ENCODE measurements at regions not wholly inside any gene's neighbourhood (a gene's known extent, or its start where the extent isn't known, plus 50 kb on each side); places are given as distances from the start of the nearest gene placed in this dataset.

DNA sequence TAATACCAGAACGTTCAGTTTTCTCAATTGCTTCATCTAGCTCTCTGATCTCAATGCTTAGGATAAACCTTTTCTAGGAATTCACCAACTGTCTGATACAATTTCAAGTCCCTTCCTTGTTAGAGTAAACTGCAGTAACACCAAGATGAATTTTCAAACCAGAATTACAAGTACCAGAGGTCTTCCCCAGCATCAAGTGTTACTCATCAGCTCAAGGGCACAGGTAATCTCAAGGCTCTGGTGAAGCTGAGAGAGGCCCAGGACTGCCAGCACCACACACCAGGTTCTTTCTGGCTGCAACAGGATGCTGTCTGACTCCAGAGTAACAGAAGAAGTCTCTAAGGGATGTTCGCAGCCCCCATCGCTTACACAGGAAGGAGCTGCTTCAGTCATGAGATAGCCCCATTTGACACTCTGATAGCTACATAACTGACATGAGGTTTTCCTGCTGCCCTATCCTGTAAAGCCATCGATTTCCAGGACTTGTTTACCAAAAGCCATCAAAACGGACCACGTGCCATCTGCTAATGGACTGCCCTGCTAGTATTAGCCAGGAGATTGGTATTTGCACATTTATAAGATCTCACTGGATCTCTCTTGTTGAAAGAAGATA lies 549.4 kb downstream of the UTRN start:
- DNase-seq (ENCODE audit: low spot score), result no peak

DNA sequence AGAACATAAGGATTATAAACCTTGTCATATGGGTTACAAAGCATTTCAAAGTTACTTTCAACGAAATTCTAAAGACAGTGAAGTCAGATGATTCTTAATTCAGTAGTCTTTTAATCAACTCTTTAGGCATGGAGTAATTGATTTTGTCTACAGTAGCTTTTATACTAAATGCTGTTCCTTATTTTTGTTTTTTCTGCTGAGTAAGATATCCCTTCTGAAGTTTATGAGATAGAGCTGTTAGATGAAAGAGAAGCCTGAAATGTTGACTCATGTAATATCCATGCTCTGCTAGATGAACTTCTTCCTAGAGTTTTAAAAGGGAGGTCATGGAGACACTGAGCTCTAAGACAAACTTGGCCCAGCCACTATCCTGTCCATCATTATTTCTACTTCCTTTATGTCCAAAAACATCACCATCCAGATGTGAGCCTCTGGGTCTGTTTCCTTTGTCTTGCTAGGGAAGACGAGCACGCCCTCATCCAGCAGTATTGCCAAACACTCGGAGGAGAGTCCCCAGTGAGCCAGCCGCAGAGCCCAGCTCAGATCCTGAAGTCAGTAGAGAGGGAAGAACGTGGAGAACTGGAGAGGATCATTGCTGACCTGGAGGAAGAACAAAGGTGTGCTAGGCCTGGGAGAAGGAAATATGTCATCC lies 550.3 kb downstream of the UTRN start:
- no peak for DNase-seq (ENCODE audit: low spot score)

DNA sequence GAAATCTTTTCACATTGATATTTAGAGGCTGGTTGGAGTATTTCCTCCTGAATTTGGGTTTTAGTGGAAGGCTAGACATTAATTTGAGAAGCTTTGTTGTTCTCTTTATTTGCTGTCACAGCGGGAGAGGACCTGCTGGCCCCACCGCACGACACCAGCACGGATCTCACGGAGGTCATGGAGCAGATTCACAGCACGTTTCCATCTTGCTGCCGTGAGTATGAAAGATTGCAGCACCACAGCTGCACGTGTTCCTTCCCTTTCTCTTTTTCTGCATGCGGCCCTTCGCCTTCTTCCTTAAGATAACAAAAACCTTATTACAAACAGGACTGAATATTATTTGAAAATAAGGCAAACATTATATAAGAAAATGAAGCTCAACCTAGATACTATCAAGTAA lies 555.5 kb downstream of the UTRN start:
- DNase-seq (ENCODE audit: low spot score), result no peak

DNA sequence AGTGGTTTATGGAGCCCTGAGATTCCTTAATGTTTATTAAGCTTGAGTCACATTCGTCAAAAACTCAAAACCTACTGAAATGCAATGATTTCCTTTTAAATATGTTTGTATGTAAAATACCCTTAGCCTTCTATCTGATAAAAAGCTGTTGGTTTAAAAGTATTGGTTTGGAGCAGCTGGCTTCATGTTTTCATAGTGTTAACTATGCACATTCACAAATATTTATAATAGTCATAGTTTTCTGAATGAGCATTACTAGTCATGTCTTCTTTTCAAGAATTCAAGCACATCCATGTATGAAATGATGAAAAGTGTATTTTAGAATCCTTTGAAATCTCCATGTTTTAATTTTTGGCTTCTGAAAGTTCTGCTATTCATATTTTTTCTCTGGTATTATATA lies 558.6 kb downstream of the UTRN start:
- DNase-seq (ENCODE audit: low spot score), result no peak

- no peak for DNase-seq (ENCODE audit: low spot score)
Measured at GRCh38 chr6:144844596-144844995, 559.5 kb downstream of the UTRN start.

GRCh38 chr6:144845186-144845585 lies 560.1 kb downstream of the UTRN start:
- no peak for DNase-seq (ENCODE audit: low spot score)

- DNase-seq (ENCODE audit: low spot score), result no peak
Measured at GRCh38 chr6:144847916-144848315, 562.8 kb downstream of the UTRN start.

- DNase-seq (ENCODE audit: low spot score), result no peak
Measured at GRCh38 chr6:144849920-144850319, 564.8 kb downstream of the UTRN start.

GRCh38 chr6:144853603-144854002 lies 568.5 kb downstream of the UTRN start:
- no peak for DNase-seq (ENCODE audit: low spot score)

- DNase-seq (ENCODE audit: low spot score), result no peak
Measured at GRCh38 chr6:144854654-144855053, 569.5 kb downstream of the UTRN start.

DNA sequence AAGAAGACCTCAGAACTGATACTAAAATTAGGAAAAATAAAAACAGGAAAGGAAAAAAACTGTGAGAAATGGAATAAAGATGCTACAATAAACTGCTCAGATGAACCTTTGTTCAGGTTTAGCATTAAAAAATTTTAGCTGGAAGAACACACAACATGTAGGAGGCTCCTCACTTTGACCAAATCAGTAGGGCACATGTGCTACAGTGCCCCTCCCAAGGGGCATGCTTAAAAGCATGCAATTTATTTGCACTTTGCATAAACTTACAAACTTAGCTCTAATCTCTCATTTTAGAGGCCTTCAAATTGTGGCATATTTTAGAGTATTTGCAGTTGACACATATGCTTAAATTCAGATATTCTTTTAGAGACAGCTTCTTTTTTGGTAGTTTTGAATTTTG lies 570.2 kb downstream of the UTRN start:
- DNase-seq (ENCODE audit: low spot score), result no peak

- no peak for DNase-seq (ENCODE audit: low spot score)
Measured at GRCh38 chr6:144855812-144856531, 570.8 kb downstream of the UTRN start.

DNA sequence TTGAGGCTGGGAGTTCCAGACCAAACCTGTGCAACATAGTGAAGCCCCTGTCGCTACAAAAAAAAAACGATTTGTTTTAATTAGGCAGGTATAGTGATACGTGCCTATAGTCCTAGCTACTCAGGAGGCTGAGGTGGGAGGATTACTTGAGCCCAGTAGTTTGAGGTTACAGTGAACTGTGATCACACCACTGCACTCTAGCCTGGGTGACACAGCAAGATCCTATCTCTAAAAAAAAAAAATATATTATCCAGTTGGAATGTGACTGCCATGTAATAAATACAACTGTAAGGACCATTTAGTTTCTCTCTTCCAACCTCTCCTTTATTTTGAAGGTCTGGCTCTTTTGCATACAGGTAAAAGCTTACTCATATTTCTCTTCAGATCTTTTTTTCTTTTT lies 571.5 kb downstream of the UTRN start:
- DNase-seq (ENCODE audit: low spot score), result no peak

DNA sequence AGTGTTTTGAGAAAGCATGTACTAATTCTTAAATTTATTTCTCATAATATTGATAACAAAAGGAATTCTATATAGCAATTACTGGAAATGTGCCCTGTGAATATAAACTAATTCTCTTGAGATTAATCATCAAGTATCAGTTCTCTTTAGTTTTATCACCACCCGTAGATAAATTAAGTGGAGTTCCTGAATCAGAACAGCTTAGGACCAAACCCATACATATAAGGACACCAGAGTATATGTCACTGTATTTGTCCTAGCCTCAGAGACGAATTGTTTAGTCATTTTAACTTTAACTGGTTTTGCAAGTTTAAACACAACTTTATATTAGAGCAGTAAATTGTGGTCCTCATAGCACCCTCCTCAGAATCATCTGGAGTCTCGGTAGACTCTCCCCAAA lies 572.0 kb downstream of the UTRN start:
- DNase-seq (ENCODE audit: low spot score), result no peak

DNA sequence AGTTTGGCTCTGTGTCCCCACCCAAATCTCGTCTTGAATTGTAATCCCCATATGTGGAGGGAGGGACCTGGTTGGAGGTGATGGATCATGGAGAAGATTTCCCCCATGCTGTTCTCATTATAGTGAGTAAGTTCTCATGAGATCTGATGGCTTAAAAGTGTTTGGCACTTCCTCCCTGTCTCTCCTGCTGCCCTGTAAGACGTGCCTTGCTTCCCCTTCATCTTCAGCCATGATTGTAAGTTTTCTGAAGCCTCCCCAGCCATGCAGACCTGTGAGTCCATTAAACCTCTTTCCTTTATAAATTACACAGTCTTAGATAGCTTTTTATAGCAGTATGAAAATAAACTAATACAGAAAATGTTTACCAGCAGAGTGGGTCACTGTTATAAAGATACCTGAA lies 577.6 kb downstream of the UTRN start:
- DNase-seq (ENCODE audit: low spot score), result no peak

DNA sequence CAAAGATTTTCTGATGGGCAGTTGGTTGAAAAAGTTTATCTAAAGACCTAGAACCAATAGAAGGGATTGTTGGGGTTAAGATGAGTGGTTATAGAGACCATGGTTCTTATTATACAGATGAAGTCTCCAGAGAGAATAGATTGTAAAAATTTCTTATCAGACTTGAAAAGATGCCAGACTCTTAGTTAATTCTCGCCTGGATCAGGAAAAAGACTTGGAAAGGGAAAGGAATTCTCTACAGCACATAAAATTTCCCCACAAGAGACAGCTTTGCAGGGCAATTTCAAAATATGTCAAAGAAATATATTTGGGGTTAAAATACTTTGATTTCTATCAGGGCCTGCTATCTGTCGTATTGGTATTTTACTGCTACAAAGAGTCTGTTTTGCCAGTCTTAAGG lies 582.6 kb downstream of the UTRN start:
- DNase-seq (ENCODE audit: low spot score), result no peak

- no peak for DNase-seq (ENCODE audit: low spot score)
Measured at GRCh38 chr6:144870782-144871181, 585.6 kb downstream of the UTRN start.

DNA sequence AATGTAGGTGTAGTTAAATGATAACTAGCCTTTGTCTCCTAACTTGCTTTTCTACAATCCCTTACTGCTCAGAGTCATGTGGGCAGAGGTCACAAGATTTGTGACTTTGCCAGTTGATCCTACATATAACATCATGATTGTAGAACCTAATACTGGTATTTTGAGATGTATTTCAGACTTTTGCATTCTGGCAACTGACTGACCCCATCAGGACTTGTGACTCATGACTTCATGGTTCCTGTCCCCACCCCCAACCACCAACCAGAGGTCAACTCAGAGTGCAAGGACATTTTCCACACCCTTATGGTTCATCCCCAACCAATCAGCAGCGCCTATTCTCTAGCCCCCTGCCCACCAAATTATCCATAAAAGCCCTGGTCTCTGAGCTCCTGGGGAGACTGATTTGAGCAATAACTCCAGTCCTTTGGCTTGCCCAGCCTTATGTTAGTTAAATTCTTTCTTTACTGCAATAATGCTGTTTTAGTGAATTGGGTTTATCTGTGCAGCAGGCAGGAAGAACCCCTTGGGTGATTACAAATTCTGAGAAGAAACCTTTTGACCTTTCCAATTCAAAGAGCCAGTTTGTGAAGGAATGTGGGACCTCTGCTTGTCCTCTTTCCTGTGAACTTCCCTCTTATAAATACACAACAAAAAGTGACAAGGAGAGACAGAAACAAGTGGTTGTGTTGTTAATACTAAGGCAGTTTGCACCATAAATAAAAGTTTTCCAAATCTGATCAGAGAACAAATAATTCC lies 588.7 kb downstream of the UTRN start:
- DNase-seq (ENCODE audit: low spot score), result no peak

- DNase-seq (ENCODE audit: low spot score), result no peak
Measured at GRCh38 chr6:144876689-144877088, 591.6 kb downstream of the UTRN start.

DNA sequence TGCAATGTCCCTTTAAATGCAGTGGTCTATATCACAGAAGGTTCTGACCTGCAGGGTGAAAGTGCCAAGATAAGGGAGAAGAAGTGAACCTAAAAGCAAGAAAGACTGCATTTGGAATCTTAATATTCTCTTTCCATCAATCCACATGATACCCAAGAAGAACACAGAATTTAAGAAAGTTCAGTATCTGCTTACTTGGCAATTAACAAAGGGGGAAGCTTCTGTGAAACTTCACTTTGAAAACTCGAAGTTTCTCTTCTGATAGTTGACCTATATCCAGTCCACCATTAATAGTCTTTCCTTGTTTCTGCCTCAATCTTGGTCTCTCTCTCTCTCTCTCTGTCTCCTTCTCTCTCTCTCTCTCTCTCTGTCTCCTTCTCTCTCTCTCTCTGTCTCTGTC lies 592.0 kb downstream of the UTRN start:
- DNase-seq (ENCODE audit: low spot score), result no peak

DNA sequence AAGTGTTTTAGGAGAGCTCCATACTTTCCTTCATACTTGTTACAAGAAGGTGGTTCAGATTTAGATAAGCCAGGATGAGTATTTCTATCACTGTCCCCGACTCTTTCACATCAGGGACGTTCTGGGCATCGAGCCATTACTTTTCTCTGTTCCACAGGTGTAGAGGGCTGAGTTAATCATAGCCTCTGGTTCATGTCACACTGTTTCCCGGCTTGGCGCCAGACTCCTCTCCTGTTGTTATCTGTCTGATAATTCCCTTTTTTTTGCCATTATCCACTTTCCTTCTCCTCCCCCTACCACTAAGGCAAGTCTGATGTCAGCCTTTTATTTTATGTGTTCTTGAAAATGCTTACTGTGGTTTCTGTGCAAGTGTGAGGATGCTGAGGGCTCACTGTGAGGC lies 593.4 kb downstream of the UTRN start:
- DNase-seq (ENCODE audit: low spot score), result no peak

- DNase-seq (ENCODE audit: low spot score), result no peak
Measured at GRCh38 chr6:144879436-144879835, 594.3 kb downstream of the UTRN start.

GRCh38 chr6:144882425-144882824 lies 597.3 kb downstream of the UTRN start:
- no peak for DNase-seq (ENCODE audit: low spot score)
